CD4-positive, alpha-beta T cell treated with Interleukin-4 for 4 hours (primary cell): ENCODE measurements at regions not wholly inside any gene's neighbourhood (a gene's known extent, or its start where the extent isn't known, plus 50 kb on each side); places are given as distances from the start of the nearest gene placed in this dataset.

Experiments used
- DNase-seq: peaks from one replicate; pipeline ENCODE4 v3.0.0-alpha.2; 2020

GRCh38 chr5:89904442-89904841, 505.1 kb downstream of the CETN3 start:
- DNase-seq, result no peak

GRCh38 chr5:89901983-89902382, 507.6 kb downstream of the CETN3 start:
- no peak for DNase-seq

- DNase-seq, result no peak
Observed at GRCh38 chr5:89901346-89901745, 508.2 kb downstream of the CETN3 start.

- DNase-seq, result no peak
Observed at GRCh38 chr5:89900346-89900745, 509.2 kb downstream of the CETN3 start.

GRCh38 chr5:89899559-89899958, 510.0 kb downstream of the CETN3 start:
- no peak for DNase-seq

GRCh38 chr5:89893546-89893945, 516.0 kb downstream of the CETN3 start:
- no peak for DNase-seq

- no peak for DNase-seq
Observed at GRCh38 chr5:89885670-89886069, 523.9 kb downstream of the CETN3 start.

GRCh38 chr5:89883967-89884366, 525.6 kb downstream of the CETN3 start:
- no peak for DNase-seq

- DNase-seq, result no peak
Observed at GRCh38 chr5:89878140-89879132, 531.1 kb downstream of the CETN3 start.

- no peak for DNase-seq
Observed at GRCh38 chr5:89871906-89872305, 537.6 kb downstream of the CETN3 start.

- no peak for DNase-seq
Observed at GRCh38 chr5:89869346-89869745, 540.2 kb downstream of the CETN3 start.

- DNase-seq, result no peak
Observed at GRCh38 chr5:89866410-89866809, 543.1 kb downstream of the CETN3 start.

- no peak for DNase-seq
Observed at GRCh38 chr5:89864941-89865340, 544.6 kb downstream of the CETN3 start.

GRCh38 chr5:89857790-89858189, 551.8 kb downstream of the CETN3 start:
- no peak for DNase-seq

GRCh38 chr5:89855417-89855816, 554.1 kb downstream of the CETN3 start:
- no peak for DNase-seq

GRCh38 chr5:89851911-89852310, 557.6 kb downstream of the CETN3 start:
- no peak for DNase-seq

- DNase-seq, result no peak
Observed at GRCh38 chr5:89850513-89850865, 559.1 kb downstream of the CETN3 start.

GRCh38 chr5:89849830-89850512, 559.6 kb downstream of the CETN3 start:
- no peak for DNase-seq

GRCh38 chr5:89847743-89848142, 561.8 kb downstream of the CETN3 start:
- no peak for DNase-seq

GRCh38 chr5:89844548-89844947, 565.0 kb downstream of the CETN3 start:
- no peak for DNase-seq

GRCh38 chr5:89842531-89842930, 567.0 kb downstream of the CETN3 start:
- DNase-seq, result no peak

GRCh38 chr5:89840906-89841305, 568.6 kb downstream of the CETN3 start:
- DNase-seq, result no peak

GRCh38 chr5:89830691-89831090, 578.9 kb downstream of the CETN3 start:
- no peak for DNase-seq

GRCh38 chr5:89827960-89828359, 581.6 kb downstream of the CETN3 start:
- DNase-seq, result no peak
